CD4-positive, alpha-beta T cell treated with Interleukin-15 for 4 hours (primary cell): ENCODE measurements at regions not wholly inside any gene's neighbourhood (a gene's known extent, or its start where the extent isn't known, plus 50 kb on each side); places are given as distances from the start of the nearest gene placed in this dataset.
A peak's percentile ranks its signal among the peaks of the same experiment; 100 is the strongest.

ENCODE experiments used
- DNase-seq: peaks from one replicate; pipeline ENCODE4 v3.0.0-alpha.2; 2020; ENCODE audit warnings: low spot score

- no peak for DNase-seq
Observed at GRCh38 chr6:44011350-44011920, 115.8 kb downstream of the MRPL14 start.

- DNase-seq, result no peak
Observed at GRCh38 chr6:44010411-44011349, 116.6 kb downstream of the MRPL14 start.

DNA sequence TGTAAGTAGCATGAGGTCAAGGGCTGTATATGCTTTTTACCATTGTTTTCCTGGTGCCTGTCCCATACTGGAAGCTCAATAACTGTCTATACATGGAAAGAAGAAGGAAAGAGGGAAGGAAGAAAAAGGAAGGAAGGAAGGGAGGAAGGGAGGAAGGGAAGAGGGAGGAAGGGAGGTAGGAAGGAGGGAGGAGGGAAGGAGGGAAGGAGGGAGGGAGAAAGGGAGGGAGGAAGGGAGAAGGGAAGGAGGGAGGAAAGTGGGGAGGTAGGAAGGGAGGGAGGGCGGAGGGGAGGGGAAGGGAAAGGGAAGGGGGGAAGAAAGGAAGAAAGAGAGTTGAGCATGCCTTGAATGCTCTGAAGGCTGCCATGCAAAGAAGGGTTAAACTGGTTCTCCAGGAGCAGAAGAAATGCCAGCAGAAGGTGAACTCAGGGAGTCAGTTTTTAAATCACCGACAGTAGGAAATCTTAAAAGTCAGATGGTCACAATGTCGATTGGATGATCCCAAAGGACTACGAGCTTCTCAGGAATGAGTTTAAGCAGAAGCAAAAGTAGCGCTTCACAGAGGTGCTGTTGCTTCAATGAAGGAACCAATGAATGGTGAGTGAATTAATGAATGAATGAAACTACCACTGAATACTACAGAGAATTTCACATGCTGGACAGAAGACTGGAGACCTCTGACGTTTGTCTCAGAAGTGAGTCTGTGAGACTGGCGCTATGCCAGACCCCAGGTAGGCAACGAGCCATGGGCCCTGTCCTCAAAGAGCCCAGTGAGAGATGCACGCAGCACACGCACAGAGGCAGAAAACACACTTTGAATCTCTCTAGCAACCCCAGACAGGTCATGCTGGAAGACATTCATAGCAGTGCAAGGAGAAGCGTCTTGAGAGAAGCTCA lies 117.6 kb downstream of the MRPL14 start:
- DNase-seq, result no peak

- DNase-seq, result no peak
Observed at GRCh38 chr6:44008821-44009370, 118.4 kb downstream of the MRPL14 start.

GRCh38 chr6:44007818-44008621 lies 119.2 kb downstream of the MRPL14 start:
- no peak for DNase-seq

- DNase-seq, result no peak
Observed at GRCh38 chr6:44006872-44007303, 120.4 kb downstream of the MRPL14 start.

DNA sequence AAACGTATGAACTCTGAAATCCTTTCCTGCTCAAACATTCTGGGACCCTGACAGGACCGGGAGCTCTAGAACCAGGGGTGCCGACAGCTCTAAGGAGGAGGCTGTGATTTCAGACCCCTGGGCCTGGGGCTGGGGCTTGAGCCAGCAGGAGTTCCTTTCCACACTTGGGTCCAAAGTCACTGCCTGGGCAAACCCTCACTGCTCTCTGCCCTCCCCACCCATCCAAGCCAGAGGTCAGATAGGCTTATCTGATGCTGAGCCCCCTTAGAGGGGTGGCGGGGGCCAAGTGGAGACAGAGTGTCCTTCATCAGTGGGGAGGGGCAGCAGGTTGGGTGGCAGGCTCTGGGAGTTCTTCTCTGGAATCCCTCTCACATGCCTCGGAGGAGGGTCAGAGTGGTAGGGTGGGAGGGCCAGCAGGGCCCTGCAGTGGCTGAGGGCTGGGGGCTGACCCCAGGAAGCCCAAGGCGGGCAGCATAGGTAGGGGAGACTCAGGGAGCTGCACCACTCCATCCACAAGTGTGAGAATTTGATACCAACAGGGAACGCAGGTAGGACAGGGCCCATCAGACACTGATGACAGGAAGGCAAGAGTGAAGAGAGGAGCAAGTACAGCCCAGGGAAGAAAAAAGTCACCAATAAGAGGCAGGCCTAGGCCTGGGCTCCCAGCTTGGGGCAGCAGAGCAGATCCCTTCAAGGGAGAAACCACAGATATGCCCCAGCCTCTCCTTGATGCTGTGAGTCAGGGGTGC lies 121.0 kb downstream of the MRPL14 start:
- no peak for DNase-seq

- DNase-seq, result no peak
Observed at GRCh38 chr6:44005507-44005903, 121.7 kb downstream of the MRPL14 start.

GRCh38 chr6:44004625-44005506 lies 122.4 kb downstream of the MRPL14 start:
- no peak for DNase-seq

GRCh38 chr6:44004136-44004535 lies 123.1 kb downstream of the MRPL14 start:
- DNase-seq, result no peak

- no peak for DNase-seq
Observed at GRCh38 chr6:44003345-44004061, 123.7 kb downstream of the MRPL14 start.

DNA sequence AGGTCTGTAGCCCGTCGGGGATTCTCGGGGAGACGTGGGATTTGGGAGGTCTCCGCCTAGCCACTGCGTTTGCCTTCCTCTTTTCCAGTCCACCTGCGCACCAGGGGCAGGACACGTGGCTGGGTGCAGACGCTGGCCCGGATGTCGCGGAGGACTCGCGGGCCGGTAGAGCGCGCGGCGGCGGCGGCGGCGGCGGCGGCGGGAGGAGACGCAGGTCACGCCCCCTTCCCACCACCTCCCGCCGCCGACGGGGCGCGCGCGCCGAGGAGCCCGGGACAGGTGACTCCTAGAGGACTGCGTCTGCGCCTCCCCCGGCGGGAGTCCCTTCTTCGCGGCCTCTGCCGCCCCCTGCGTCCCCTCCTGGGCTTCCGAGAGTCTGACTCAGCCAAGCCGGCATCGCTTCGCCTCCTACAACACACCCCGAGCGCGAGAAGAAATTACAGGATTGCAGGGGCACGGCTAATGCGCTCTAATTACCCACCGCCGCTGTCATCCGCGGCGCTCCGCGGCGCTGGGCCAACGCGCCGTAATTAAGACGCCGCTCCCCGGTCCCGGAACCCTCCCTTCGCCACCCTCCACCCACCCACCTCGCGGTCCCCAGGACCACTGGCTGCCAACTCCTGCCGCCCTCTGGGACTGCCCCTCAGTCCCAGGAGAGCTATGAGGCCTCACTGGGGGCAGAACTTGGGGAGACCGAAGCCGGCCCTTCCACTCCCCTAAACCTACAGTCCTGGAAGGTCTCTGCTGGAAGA lies 124.5 kb downstream of the MRPL14 start:
- DNase-seq, result peak; percentile 35

- no peak for DNase-seq
Observed at GRCh38 chr6:44002067-44002592, 125.1 kb downstream of the MRPL14 start.

DNA sequence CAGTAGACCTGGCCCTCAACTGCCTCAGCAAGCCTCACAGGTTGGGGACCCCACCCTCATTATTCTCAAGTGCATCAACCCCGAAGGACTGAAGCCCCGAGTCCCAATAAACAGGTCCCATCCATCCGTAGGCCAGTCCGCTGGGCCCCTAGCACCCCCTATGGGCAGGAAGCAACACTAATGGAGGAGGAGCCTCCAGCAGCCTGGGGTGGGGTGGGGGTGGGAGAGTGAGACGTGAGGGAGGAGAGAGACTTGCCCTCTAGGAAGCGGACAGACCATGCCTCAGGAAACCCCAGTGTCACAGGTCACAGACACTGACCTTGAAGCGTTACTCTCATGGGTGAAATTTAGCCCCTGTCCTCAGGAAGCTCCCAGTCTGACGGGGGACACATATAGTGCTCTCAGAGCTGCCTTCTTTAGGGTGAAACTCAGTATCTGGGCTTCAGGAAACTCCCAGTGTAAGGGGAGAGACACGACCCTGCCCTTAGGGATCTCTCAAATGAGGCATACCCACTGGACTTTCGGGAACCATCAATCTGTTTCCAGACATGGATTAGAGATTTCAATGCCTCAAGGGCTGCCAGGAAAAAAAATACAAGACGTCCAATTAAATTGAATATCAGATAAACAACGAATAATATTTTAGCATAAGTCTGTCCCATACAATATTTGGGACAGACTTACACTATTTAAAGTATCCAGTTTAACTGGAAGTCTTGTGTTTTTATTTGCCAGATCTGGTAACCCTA lies 125.8 kb downstream of the MRPL14 start:
- DNase-seq, result no peak

GRCh38 chr6:44000164-44000842 lies 126.9 kb downstream of the MRPL14 start:
- DNase-seq, result no peak

DNA sequence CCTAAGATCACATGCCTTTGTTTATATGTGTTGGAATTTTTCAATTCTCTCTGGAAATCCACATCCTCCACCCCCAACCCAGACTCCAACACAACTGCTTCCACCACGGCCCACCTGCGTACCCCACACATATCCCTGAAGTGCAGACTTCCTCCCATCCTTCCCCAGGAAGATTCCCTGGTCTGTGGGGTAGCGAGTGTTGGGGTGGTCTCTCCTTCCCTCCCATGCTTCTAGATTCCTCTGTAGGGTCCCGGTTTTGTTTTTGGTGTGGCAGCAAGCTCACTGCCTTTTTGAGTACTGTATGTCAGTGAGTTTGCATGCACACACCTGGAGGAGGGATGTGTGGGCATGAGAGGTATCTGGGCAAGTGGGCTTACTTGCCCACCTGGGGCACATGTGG lies 127.6 kb downstream of the MRPL14 start:
- no peak for DNase-seq
